ENCODE measurements at regions not wholly inside any gene's neighbourhood (a gene's known extent, or its start where the extent isn't known, plus 50 kb on each side); places are given as distances from the start of the nearest gene placed in this dataset.

DNA sequence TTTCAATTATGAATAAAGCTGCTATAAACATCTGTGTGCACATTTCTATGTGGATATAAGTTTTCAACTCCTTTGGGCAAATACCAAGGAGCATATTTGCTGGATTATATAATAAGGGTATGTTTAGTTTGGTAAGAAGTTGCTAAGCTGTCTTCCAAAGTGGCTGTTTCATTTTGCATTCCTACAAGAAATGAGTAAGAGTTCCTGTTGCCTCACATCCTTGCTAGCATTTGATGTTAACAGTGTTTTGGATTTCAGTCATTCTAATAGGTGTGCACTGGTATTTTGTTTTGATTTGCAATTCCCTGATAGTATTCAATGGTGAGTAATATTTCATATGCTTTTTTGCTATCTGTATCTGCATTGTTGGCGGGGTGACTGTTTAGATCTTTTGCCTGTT, 120.7 kb upstream of the MDFIC2 start:
- peaks cover 0 to 3% (median 1%) of the 10 kb centered on the region in 3 donors for H3K27me3 Mint-ChIP-seq (ENCODE audit: low read depth in 3 of 3)
- H3K9ac ChIP-seq (ENCODE audit: insufficient read depth, low read length, poor library complexity, severe bottlenecking): no peak overlapping the region
- WGBS (ENCODE audit: insufficient coverage): no CpG with 5 or more reads among the region's 1 CpG
- H3K27me3 ChIP-seq (ENCODE audit: control insufficient read depth in 2 of 2, insufficient read depth in 2 of 2, low read length in 2 of 2): no peaks in the 10 kb centered on the region
- H3K4me1 ChIP-seq (ENCODE audit: control insufficient read depth in 1 of 2, insufficient read depth in 2 of 2, low read length in 2 of 2): no peaks in the 10 kb centered on the region
- no peak for DNase-seq
- H3K4me3 Mint-ChIP-seq: no peak overlapping the region
- H3K79me2 ChIP-seq (ENCODE audit: insufficient read depth, low read length): no peaks in the 10 kb centered on the region
- H3K4me3 ChIP-seq (replicated peaks in 1 of 3; ENCODE audit: low read depth in 2 of 3, low read length in 3 of 3): no peak overlapping the region
- H3K4me2 ChIP-seq (replicated peaks; ENCODE audit: extremely low read depth, low read length, poor library complexity, severe bottlenecking): no peak overlapping the region
- no peaks in the 10 kb centered on the region for H4K20me1 ChIP-seq (ENCODE audit: insufficient read depth, low read length)
- no peaks in the 10 kb centered on the region for H3K36me3 ChIP-seq (replicated peaks in 1 of 2; ENCODE audit: control insufficient read depth in 1 of 2, insufficient read depth in 2 of 2, low read length in 2 of 2)
- H3K9me3 Mint-ChIP-seq: peaks cover 0 to 14% (median 5%) of the 10 kb centered on the region in 7 donors
- no peaks in the 10 kb centered on the region for H3K4me1 Mint-ChIP-seq
- no peaks in the 10 kb centered on the region for H3K9me3 ChIP-seq (replicated peaks in 1 of 2; ENCODE audit: control insufficient read depth in 1 of 2, insufficient read depth in 1 of 2, low read length in 2 of 2)
- TF ChIP-seq, protein P1, sequence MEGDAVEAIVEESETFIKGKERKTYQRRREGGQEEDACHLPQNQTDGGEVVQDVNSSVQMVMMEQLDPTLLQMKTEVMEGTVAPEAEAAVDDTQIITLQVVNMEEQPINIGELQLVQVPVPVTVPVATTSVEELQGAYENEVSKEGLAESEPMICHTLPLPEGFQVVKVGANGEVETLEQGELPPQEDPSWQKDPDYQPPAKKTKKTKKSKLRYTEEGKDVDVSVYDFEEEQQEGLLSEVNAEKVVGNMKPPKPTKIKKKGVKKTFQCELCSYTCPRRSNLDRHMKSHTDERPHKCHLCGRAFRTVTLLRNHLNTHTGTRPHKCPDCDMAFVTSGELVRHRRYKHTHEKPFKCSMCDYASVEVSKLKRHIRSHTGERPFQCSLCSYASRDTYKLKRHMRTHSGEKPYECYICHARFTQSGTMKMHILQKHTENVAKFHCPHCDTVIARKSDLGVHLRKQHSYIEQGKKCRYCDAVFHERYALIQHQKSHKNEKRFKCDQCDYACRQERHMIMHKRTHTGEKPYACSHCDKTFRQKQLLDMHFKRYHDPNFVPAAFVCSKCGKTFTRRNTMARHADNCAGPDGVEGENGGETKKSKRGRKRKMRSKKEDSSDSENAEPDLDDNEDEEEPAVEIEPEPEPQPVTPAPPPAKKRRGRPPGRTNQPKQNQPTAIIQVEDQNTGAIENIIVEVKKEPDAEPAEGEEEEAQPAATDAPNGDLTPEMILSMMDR (IDR thresholded peaks at IDR 0.05): no peak
- H3K27ac Mint-ChIP-seq: no peak overlapping the region
- H3K27ac ChIP-seq (ENCODE audit: low read depth in 1 of 2, low read length in 2 of 2): no peak overlapping the region
- intact Hi-C loops (cut with micrococcal nuclease): no loop called here
- H2AFZ ChIP-seq (ENCODE audit: insufficient read depth, low read depth, low read length, poor library complexity, severe bottlenecking): no peak overlapping the region
- no peaks in the 10 kb centered on the region for H3K36me3 Mint-ChIP-seq

- Histone ChIP-seq H3K27me3 (ENCODE audit: control insufficient read depth in 2 of 2, insufficient read depth in 2 of 2, low read length in 2 of 2) (no peaks in the 10 kb centered on the region), H3K27ac (ENCODE audit: low read depth in 1 of 2, low read length in 2 of 2) (no peak overlapping the region), H3K36me3 (replicated peaks in 1 of 2; ENCODE audit: control insufficient read depth in 1 of 2, insufficient read depth in 2 of 2, low read length in 2 of 2) (no peaks in the 10 kb centered on the region), H3K4me3 (replicated peaks in 1 of 3; ENCODE audit: low read depth in 2 of 3, low read length in 3 of 3) (no peak overlapping the region), H3K4me1 (ENCODE audit: control insufficient read depth in 1 of 2, insufficient read depth in 2 of 2, low read length in 2 of 2) (no peaks in the 10 kb centered on the region), H3K9ac (ENCODE audit: insufficient read depth, low read length, poor library complexity, severe bottlenecking) (no peak overlapping the region), H3K4me2 (replicated peaks; ENCODE audit: extremely low read depth, low read length, poor library complexity, severe bottlenecking) (no peak overlapping the region), H3K79me2 (ENCODE audit: insufficient read depth, low read length) (no peaks in the 10 kb centered on the region), H2AFZ (ENCODE audit: insufficient read depth, low read depth, low read length, poor library complexity, severe bottlenecking) (no peak overlapping the region), H3K9me3 (replicated peaks in 1 of 2; ENCODE audit: control insufficient read depth in 1 of 2, insufficient read depth in 1 of 2, low read length in 2 of 2) (no peaks in the 10 kb centered on the region), H4K20me1 (ENCODE audit: insufficient read depth, low read length) (no peaks in the 10 kb centered on the region)
- Mint-ChIP-seq H3K4me1 (no peaks in the 10 kb centered on the region), H3K9me3 (peaks cover 2 to 12% (median 5%) of the 10 kb centered on the region in 7 donors), H3K27ac (no peak overlapping the region), H3K36me3 (no peaks in the 10 kb centered on the region), H3K27me3 (ENCODE audit: low read depth in 3 of 3) (peaks cover 0 to 3% (median 0%) of the 10 kb centered on the region in 3 donors), H3K4me3 (no peak overlapping the region)
- DNase-seq: no peak
- intact Hi-C loops (cut with micrococcal nuclease): no loop called here
- TF ChIP-seq, protein P1 (IDR thresholded peaks at IDR 0.05): no peak
- WGBS (ENCODE audit: insufficient coverage): no CpG with 5 or more reads among the region's 1 CpG
These were observed 119.5 kb upstream of the MDFIC2 start for GRCh38 chr3:70431911-70432310.
